Skin epidermis (tissue), 12 donors: ENCODE measurements at regions not wholly inside any gene's neighbourhood (a gene's known extent, or its start where the extent isn't known, plus 50 kb on each side); places are given as distances from the start of the nearest gene placed in this dataset.

Source experiments
- H3K27ac ChIP-seq, 21 experiments: fragments of 200-600 bp; sonication (generic) in 11 of 21; one replicate each; pipeline ENCODE4 v1.5.0; 2020; ENCODE audit warnings: mild to moderate bottlenecking in 3 of 21, inconsistent platforms in 2 of 21, moderate library complexity in 2 of 21
- H3K4me3 ChIP-seq, 7 experiments: fragments of 200-600 bp; sonication (generic) in 2 of 7; one replicate each; pipeline ENCODE4 v1.5.0; 2020; ENCODE audit warnings: inconsistent platforms in 2 of 7, mild to moderate bottlenecking in 2 of 7, moderate library complexity in 1 of 7

- no peak overlapping the region for H3K27ac ChIP-seq
- H3K4me3 ChIP-seq = no peak overlapping the region
Observed at GRCh38 chr11:45527898-45528297, 137.5 kb downstream of the CHST1 start.

- no peak overlapping the region for H3K27ac ChIP-seq
- H3K4me3 ChIP-seq = no peak overlapping the region
Observed at GRCh38 chr11:45525393-45525792, 140.0 kb downstream of the CHST1 start.

- no peak overlapping the region for H3K4me3 ChIP-seq
Observed at GRCh38 chr11:45523760-45524159, 141.7 kb downstream of the CHST1 start.

GRCh38 chr11:45518833-45519535, 146.4 kb downstream of the CHST1 start:
- no peak overlapping the region for H3K27ac ChIP-seq

More at GRCh38 chr11:45523760-45524159, 141.7 kb downstream of the CHST1 start:
- H3K27ac ChIP-seq = no peak overlapping the region

GRCh38 chr11:45518141-45518832, 147.1 kb downstream of the CHST1 start:
- Histone ChIP-seq H3K27ac (no peak overlapping the region), H3K4me3 (no peak overlapping the region)

More at GRCh38 chr11:45518833-45519535, 146.4 kb downstream of the CHST1 start:
- no peak overlapping the region for H3K4me3 ChIP-seq

GRCh38 chr11:45517171-45517770, 148.2 kb downstream of the CHST1 start:
- Histone ChIP-seq H3K27ac (no peak overlapping the region), H3K4me3 (no peak overlapping the region)

GRCh38 chr11:45513821-45514340, 151.5 kb downstream of the CHST1 start:
- H3K4me3 ChIP-seq = no peak overlapping the region
- no peak overlapping the region for H3K27ac ChIP-seq

- Histone ChIP-seq H3K4me3 (no peak overlapping the region), H3K27ac (no peak overlapping the region)
Observed at GRCh38 chr11:45512471-45513148, 152.8 kb downstream of the CHST1 start.

GRCh38 chr11:45511566-45511965, 153.9 kb downstream of the CHST1 start:
- no peak overlapping the region for H3K27ac ChIP-seq
- H3K4me3 ChIP-seq = no peak overlapping the region

- H3K27ac ChIP-seq = no peak overlapping the region
Observed at GRCh38 chr11:45507916-45508315, 157.5 kb downstream of the CHST1 start.

GRCh38 chr11:45503311-45503710, 162.1 kb downstream of the CHST1 start:
- Histone ChIP-seq H3K4me3 (no peak overlapping the region), H3K27ac (no peak overlapping the region)

More at GRCh38 chr11:45507916-45508315, 157.5 kb downstream of the CHST1 start:
- no peak overlapping the region for H3K4me3 ChIP-seq

- no peak overlapping the region for H3K4me3 ChIP-seq
- H3K27ac ChIP-seq = no peak overlapping the region
Observed at GRCh38 chr11:45502226-45502545, 163.2 kb downstream of the CHST1 start.

- no peak overlapping the region for H3K27ac ChIP-seq
- no peak overlapping the region for H3K4me3 ChIP-seq
Observed at GRCh38 chr11:45501392-45502225, 163.8 kb downstream of the CHST1 start.

- no peak overlapping the region for H3K27ac ChIP-seq
- H3K4me3 ChIP-seq = no peak overlapping the region
Observed at GRCh38 chr11:45500451-45500850, 165.0 kb downstream of the CHST1 start.

- Histone ChIP-seq H3K27ac (no peak overlapping the region), H3K4me3 (no peak overlapping the region)
Observed at GRCh38 chr11:45494738-45495137, 170.7 kb downstream of the CHST1 start.

GRCh38 chr11:45489281-45489905, 176.0 kb downstream of the CHST1 start:
- no peak overlapping the region for H3K27ac ChIP-seq
- H3K4me3 ChIP-seq = no peak overlapping the region

- no peak overlapping the region for H3K27ac ChIP-seq
- no peak overlapping the region for H3K4me3 ChIP-seq
Observed at GRCh38 chr11:45486461-45486860, 179.0 kb downstream of the CHST1 start.

- H3K27ac ChIP-seq = no peak overlapping the region
- no peak overlapping the region for H3K4me3 ChIP-seq
Observed at GRCh38 chr11:45485070-45485707, 180.2 kb downstream of the CHST1 start.
